ENCODE measurements at regions not wholly inside any gene's neighbourhood (a gene's known extent, or its start where the extent isn't known, plus 50 kb on each side); places are given as distances from the start of the nearest gene placed in this dataset.

DNA sequence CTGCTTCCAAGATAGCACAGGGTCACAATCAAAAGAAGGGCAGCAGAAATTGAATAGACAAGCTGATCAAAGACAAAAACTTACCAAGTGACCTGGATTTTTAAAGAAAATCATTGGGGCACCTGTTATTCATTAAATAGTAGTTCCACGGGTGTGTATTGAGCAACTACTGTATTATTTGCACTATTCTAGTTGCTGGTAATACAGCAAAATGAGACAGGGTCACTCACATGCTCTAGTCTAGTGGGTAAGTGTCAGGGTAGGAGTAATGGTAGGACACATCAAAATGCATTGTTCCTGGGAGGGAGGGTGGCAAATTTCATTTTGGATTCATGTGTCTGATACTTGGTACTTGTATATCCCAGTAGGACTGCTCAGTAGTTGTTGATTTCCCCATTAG is 127.9 kb downstream of the SQOR start:
- Histone ChIP-seq H3K4me1 (no peaks in the 10 kb centered on the region), H3K9ac (ENCODE audit: low read depth in 2 of 2, low read length in 2 of 2) (no peak overlapping the region), H3K9me3 (no peaks in the 10 kb centered on the region), H3K27ac (no peak overlapping the region), H3K36me3 (no peaks in the 10 kb centered on the region), H3K4me3 (no peak overlapping the region), H3K27me3 (no peaks in the 10 kb centered on the region)
- TF ChIP-seq, protein P1, sequence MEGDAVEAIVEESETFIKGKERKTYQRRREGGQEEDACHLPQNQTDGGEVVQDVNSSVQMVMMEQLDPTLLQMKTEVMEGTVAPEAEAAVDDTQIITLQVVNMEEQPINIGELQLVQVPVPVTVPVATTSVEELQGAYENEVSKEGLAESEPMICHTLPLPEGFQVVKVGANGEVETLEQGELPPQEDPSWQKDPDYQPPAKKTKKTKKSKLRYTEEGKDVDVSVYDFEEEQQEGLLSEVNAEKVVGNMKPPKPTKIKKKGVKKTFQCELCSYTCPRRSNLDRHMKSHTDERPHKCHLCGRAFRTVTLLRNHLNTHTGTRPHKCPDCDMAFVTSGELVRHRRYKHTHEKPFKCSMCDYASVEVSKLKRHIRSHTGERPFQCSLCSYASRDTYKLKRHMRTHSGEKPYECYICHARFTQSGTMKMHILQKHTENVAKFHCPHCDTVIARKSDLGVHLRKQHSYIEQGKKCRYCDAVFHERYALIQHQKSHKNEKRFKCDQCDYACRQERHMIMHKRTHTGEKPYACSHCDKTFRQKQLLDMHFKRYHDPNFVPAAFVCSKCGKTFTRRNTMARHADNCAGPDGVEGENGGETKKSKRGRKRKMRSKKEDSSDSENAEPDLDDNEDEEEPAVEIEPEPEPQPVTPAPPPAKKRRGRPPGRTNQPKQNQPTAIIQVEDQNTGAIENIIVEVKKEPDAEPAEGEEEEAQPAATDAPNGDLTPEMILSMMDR (IDR thresholded peaks at IDR 0.05), result no peak
- DNase-seq, result no peak
- intact Hi-C loops (cut with DNase I), result no loop called here

GRCh38 chr15:45763170-45763869 is 128.5 kb downstream of the SQOR start:
- H3K4me3 ChIP-seq, result no peak overlapping the region
- H3K4me1 ChIP-seq, result no peaks in the 10 kb centered on the region
- no peaks in the 10 kb centered on the region for H3K9me3 ChIP-seq
- DNase-seq, result no peak
- intact Hi-C loops (cut with DNase I), result no loop called here
- H3K27me3 ChIP-seq, result no peaks in the 10 kb centered on the region
- TF ChIP-seq, protein P1 (IDR thresholded peaks at IDR 0.05), result no peak
- no peak overlapping the region for H3K9ac ChIP-seq (ENCODE audit: low read depth in 2 of 2, low read length in 2 of 2)
- H3K27ac ChIP-seq, result no peak overlapping the region
- H3K36me3 ChIP-seq, result no peaks in the 10 kb centered on the region

GRCh38 chr15:45773149-45773548 is 138.3 kb downstream of the SQOR start:
- Histone ChIP-seq H3K27ac (no peak overlapping the region), H3K27me3 (no peaks in the 10 kb centered on the region), H3K9me3 (no peaks in the 10 kb centered on the region), H3K4me3 (no peak overlapping the region), H3K9ac (ENCODE audit: low read depth in 2 of 2, low read length in 2 of 2) (no peak overlapping the region), H3K36me3 (no peaks in the 10 kb centered on the region), H3K4me1 (no peaks in the 10 kb centered on the region)
- DNase-seq, result no peak
- intact Hi-C loops (cut with DNase I), result no loop called here
- TF ChIP-seq, protein P1 (IDR thresholded peaks at IDR 0.05), result no peak

DNA sequence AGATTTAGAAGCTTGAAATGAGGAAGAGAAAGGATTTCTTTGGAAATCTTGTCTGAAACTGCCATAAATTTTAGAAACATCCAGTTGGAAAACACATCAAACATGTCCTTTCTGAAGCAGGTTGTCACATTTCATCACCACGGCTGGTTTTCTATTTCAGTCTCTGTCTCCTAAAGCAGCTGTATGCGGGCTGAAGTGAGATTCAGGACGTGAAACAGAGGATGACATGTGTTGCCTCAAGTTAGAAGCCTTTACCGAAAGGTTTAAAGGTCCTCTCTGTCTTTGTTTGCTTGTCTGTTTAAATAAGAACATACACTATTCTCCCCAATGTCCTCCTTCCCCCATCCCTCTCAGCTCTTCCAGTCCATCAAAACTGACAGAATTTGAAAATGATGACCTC is 141.9 kb downstream of the SQOR start:
- TF ChIP-seq, protein P1 (IDR thresholded peaks at IDR 0.05), result no peak
- H3K27ac ChIP-seq, result no peak overlapping the region
- no peak overlapping the region for H3K4me3 ChIP-seq
- H3K4me1 ChIP-seq, result no peaks in the 10 kb centered on the region
- no peak overlapping the region for H3K9ac ChIP-seq (ENCODE audit: low read depth in 2 of 2, low read length in 2 of 2)
- intact Hi-C loops (cut with DNase I), result no loop called here
- H3K36me3 ChIP-seq, result no peaks in the 10 kb centered on the region
- H3K9me3 ChIP-seq, result no peaks in the 10 kb centered on the region
- no peak for DNase-seq
- H3K27me3 ChIP-seq, result no peaks in the 10 kb centered on the region

DNA sequence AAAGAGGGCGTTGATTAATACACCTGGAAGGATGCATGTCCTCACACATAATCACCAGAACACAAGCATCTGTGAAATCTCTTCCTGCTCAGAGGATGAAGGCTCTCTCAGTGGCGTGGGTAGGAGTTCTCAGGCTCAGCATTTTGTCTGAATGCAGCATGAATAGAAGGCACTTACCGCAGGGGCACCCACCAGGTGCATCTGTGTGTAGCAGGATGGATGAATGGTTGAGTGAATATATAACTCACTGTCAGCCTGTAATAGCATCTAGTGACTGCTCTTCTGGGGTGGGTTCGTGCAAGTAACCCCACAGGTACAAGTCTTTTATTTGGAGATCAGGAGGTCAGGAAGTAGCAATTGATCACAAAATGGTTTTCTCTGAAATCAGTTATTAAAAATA is 143.0 kb downstream of the SQOR start:
- H3K4me1 ChIP-seq, result no peaks in the 10 kb centered on the region
- no peaks in the 10 kb centered on the region for H3K36me3 ChIP-seq
- intact Hi-C loops (cut with DNase I), result no loop called here
- no peak overlapping the region for H3K4me3 ChIP-seq
- H3K27me3 ChIP-seq, result no peaks in the 10 kb centered on the region
- no peaks in the 10 kb centered on the region for H3K9me3 ChIP-seq
- TF ChIP-seq, protein P1 (IDR thresholded peaks at IDR 0.05), result no peak
- H3K27ac ChIP-seq, result no peak overlapping the region
- DNase-seq, result no peak
- H3K9ac ChIP-seq (ENCODE audit: low read depth in 2 of 2, low read length in 2 of 2), result no peak overlapping the region

Data from colonic mucosa (tissue), 4 donors.